Esophagus muscularis mucosa (tissue), 4 donors: ENCODE measurements at regions not wholly inside any gene's neighbourhood (a gene's known extent, or its start where the extent isn't known, plus 50 kb on each side); places are given as distances from the start of the nearest gene placed in this dataset.

Source experiments
- CTCF ChIP-seq, 3 experiments: fragments of 200-600 bp in 2 of 3; fragments of 450-650 bp in 1 of 3; sonication (generic) in 2 of 3; IDR thresholded peaks; one replicate each; pipeline ENCODE4 v1.5.1; 2017 to 2019; ENCODE audit warnings: antibody characterized with exemption in 3 of 3, mild to moderate bottlenecking in 2 of 3, moderate library complexity in 1 of 3
- EP300 ChIP-seq: sonication (generic); formaldehyde crosslinking; IDR thresholded peaks from one replicate; pipeline ENCODE4 v1.6.1; 2017; ENCODE audit warnings: antibody characterized with exemption
- POLR2A ChIP-seq: fragments of 450-650 bp; IDR thresholded peaks from one replicate; pipeline ENCODE4 v1.6.1; 2017; ENCODE audit warnings: antibody characterized with exemption, moderate library complexity, mild to moderate bottlenecking, low read depth
- POLR2AphosphoS5 ChIP-seq, 2 donors: sonication (generic); formaldehyde crosslinking; IDR thresholded peaks; one replicate each; pipeline ENCODE4 v1.6.1; 2017; ENCODE audit warnings: antibody characterized with exemption in 2 of 2

DNA sequence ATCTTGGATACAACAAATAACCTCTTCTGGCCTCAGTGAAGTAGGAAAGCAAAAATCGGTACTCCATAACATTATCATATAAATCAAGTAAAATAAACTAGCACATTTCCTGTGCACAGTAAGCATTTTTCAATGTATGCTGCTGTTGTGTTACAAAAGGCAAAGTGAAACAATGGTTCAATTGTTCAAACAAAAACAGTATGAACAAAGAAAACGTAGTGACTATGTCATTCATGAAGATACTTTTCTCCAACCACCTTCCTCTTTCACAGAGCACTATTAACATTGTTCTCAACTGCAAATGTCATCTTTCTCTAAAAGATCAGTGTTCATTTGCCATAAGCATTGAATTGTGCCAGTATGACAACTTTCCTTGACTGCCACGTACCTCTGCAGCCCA is 318.6 kb upstream of the PRDM1 start:
- TF ChIP-seq CTCF (IDR thresholded peaks at IDR 0.05) (no peak), EP300 (no peak), POLR2A (no peak), POLR2AphosphoS5 (IDR thresholded peaks at IDR 0.05) (no peak)
